ENCODE measurements at regions not wholly inside any gene's neighbourhood (a gene's known extent, or its start where the extent isn't known, plus 50 kb on each side); places are given as distances from the start of the nearest gene placed in this dataset.

DNA sequence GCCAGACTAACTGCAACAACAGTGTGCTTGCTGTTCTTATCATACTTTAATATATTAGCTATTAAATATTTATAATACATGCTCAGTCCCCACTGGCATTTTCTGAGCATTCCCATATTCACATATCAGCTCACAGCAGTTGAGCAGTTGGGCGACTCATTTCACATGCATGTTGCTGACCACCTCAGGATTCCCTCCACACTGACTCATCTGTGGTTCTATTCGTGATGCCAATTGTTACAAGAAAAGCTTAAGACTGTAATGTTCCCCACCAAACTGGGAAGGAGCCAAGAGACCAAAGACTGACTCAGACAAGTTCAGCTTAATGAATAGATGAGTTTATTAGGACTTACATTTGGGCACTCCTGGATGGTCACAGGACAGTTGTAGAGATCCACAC is 100.3 kb upstream of the KIF2B start:
- H3K36me3 ChIP-seq (ENCODE audit: control insufficient read depth in 3 of 3, insufficient read depth in 2 of 3, low read depth in 1 of 3, low read length in 3 of 3): no peaks in the 10 kb centered on the region
- H3K27me3 ChIP-seq (ENCODE audit: control insufficient read depth in 3 of 3, insufficient read depth in 3 of 3, low read length in 3 of 3): no peaks in the 10 kb centered on the region
- peaks cover 0 to 8% of the 10 kb centered on the region in 2 donors for H3K9me3 ChIP-seq (ENCODE audit: control insufficient read depth in 2 of 2, insufficient read depth in 1 of 2, low read depth in 1 of 2, low read length in 1 of 2)
- no peak overlapping the region for H3K4me3 ChIP-seq (ENCODE audit: low read depth in 1 of 3, low read length in 3 of 3)
- H3K27ac ChIP-seq (ENCODE audit: low read depth in 1 of 3, low read length in 2 of 3): no peak overlapping the region
- H3K4me1 ChIP-seq (ENCODE audit: control insufficient read depth in 3 of 3, insufficient read depth in 2 of 3, low read depth in 1 of 3, low read length in 2 of 3): no peaks in the 10 kb centered on the region
- no peak for FAIRE-seq
- 54 to 74% (median 61%) methylated on average over 2 of the region's 2 CpGs for WGBS, 3 donors
- DNase-seq: no peak

DNA sequence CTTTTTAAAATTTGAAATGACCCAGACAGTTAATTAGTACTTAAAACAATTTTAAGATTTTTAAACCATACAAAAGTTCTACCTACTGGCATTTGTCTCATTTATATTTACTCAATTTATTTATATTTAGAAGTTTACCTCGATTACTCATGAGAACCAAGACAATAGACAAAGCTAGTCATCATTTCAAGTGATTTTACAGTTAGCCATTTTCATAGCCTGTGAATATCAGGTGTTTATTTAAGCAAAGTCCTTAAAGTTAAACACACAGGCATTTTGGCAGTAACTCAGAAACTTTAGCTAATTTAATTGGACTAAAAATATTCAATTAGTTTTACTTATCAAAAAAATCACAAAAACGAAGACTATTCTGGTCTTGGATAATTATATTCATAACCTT is 101.6 kb upstream of the KIF2B start:
- H3K4me3 ChIP-seq (ENCODE audit: low read depth in 1 of 3, low read length in 3 of 3): no peak overlapping the region
- no peaks in the 10 kb centered on the region for H3K36me3 ChIP-seq (ENCODE audit: control insufficient read depth in 3 of 3, insufficient read depth in 2 of 3, low read depth in 1 of 3, low read length in 3 of 3)
- no peak overlapping the region for H3K27ac ChIP-seq (ENCODE audit: low read depth in 1 of 3, low read length in 2 of 3)
- DNase-seq (no peak), FAIRE-seq (no peak)
- no peaks in the 10 kb centered on the region for H3K27me3 ChIP-seq (ENCODE audit: control insufficient read depth in 3 of 3, insufficient read depth in 3 of 3, low read length in 3 of 3)
- H3K9me3 ChIP-seq (ENCODE audit: control insufficient read depth in 2 of 2, insufficient read depth in 1 of 2, low read depth in 1 of 2, low read length in 1 of 2): peaks cover 0 to 8% of the 10 kb centered on the region in 2 donors
- no peaks in the 10 kb centered on the region for H3K4me1 ChIP-seq (ENCODE audit: control insufficient read depth in 3 of 3, insufficient read depth in 2 of 3, low read depth in 1 of 3, low read length in 2 of 3)
- 33 to 40% (median 33%) methylated on average over 2 of the region's 2 CpGs for WGBS, 3 donors

DNA sequence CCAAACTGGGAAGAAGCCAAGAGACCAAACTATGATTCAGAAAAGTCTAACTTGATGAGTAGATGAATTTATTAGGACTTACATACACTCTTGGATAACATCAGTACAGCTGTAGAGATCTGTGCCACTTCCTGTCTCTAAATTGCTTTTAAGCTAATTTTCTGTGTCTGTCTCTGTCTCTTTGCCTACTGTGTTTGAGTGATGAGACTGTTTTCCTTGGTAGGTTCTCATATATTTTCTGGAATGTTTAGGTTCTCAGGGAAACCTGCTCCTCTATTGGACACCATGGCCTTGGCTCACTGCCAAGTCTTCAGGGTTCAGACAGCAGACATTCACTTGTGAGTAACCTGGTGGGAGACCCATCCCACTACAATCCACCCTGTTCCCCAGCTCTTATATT is 103.5 kb upstream of the KIF2B start:
- no peaks in the 10 kb centered on the region for H3K36me3 ChIP-seq (ENCODE audit: control insufficient read depth in 3 of 3, insufficient read depth in 2 of 3, low read depth in 1 of 3, low read length in 3 of 3)
- H3K27me3 ChIP-seq (ENCODE audit: control insufficient read depth in 3 of 3, insufficient read depth in 3 of 3, low read length in 3 of 3): no peaks in the 10 kb centered on the region
- DNase-seq (no peak), FAIRE-seq (no peak)
- H3K27ac ChIP-seq (ENCODE audit: low read depth in 1 of 3, low read length in 2 of 3): no peak overlapping the region
- H3K9me3 ChIP-seq (ENCODE audit: control insufficient read depth in 2 of 2, insufficient read depth in 1 of 2, low read depth in 1 of 2, low read length in 1 of 2): no peaks in the 10 kb centered on the region
- H3K4me1 ChIP-seq (ENCODE audit: control insufficient read depth in 3 of 3, insufficient read depth in 2 of 3, low read depth in 1 of 3, low read length in 2 of 3): no peaks in the 10 kb centered on the region
- no peak overlapping the region for H3K4me3 ChIP-seq (ENCODE audit: low read depth in 1 of 3, low read length in 3 of 3)

DNA sequence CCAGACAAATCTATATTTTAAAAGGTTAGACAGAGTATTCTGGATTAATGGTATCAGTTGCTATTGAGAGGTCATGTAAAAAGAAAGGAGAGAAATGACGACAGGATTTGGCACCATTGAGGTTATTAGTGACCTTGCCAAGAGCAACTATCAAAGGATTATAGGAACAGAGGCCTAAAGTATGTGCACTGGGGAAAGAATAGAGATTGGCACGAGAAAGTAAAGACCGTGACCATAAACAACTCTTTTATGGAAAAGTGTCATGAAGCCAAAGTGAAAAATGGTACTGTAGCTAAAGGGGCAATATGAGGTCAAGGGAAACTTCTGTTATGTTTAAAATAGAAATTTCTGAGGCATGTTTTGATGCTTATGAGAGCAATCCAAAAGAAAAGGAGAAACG is 115.2 kb upstream of the KIF2B start:
- Histone ChIP-seq H3K9me3 (ENCODE audit: control insufficient read depth in 2 of 2, insufficient read depth in 1 of 2, low read depth in 1 of 2, low read length in 1 of 2) (no peaks in the 10 kb centered on the region), H3K4me1 (ENCODE audit: control insufficient read depth in 3 of 3, insufficient read depth in 2 of 3, low read depth in 1 of 3, low read length in 2 of 3) (no peaks in the 10 kb centered on the region), H3K36me3 (ENCODE audit: control insufficient read depth in 3 of 3, insufficient read depth in 2 of 3, low read depth in 1 of 3, low read length in 3 of 3) (no peaks in the 10 kb centered on the region), H3K27ac (ENCODE audit: low read depth in 1 of 3, low read length in 2 of 3) (no peak overlapping the region), H3K27me3 (ENCODE audit: control insufficient read depth in 3 of 3, insufficient read depth in 3 of 3, low read length in 3 of 3) (no peaks in the 10 kb centered on the region), H3K4me3 (ENCODE audit: low read depth in 1 of 3, low read length in 3 of 3) (no peak overlapping the region)
- FAIRE-seq (no peak), DNase-seq (no peak)
- 78 to 88% (median 81%) methylated on average over 4 of the region's 4 CpGs for WGBS, 3 donors

DNA sequence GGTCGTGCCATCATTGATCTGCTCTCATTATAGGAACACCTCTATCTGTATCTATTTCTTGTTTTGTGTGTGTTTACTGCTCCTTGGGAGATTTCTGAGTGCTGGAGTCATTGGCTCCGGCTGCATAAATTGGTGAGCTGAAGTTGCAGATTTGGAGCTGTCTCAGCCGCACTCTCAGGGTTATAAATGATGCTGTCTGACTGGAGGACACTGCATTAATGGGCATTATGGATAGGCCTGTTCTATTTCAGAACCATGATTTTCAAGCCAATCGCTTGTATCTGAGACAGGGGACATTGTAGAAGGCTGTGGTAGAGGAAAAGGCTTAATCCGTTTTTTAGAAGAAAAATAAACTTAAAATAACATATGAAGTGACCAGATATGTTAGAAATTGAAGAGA is 126.4 kb upstream of the KIF2B start:
- no peak overlapping the region for H3K4me3 ChIP-seq (ENCODE audit: low read depth in 1 of 3, low read length in 3 of 3)
- H3K27ac ChIP-seq (ENCODE audit: low read depth in 1 of 3, low read length in 2 of 3): no peak overlapping the region
- DNase-seq: no peak
- H3K36me3 ChIP-seq (ENCODE audit: control insufficient read depth in 3 of 3, insufficient read depth in 2 of 3, low read depth in 1 of 3, low read length in 3 of 3): no peaks in the 10 kb centered on the region
- no peak for FAIRE-seq
- no peaks in the 10 kb centered on the region for H3K27me3 ChIP-seq (ENCODE audit: control insufficient read depth in 3 of 3, insufficient read depth in 3 of 3, low read length in 3 of 3)
- WGBS, 3 donors: 62 to 65% (median 65%) methylated on average over 5 of the region's 5 CpGs
- H3K9me3 ChIP-seq (ENCODE audit: control insufficient read depth in 2 of 2, insufficient read depth in 1 of 2, low read depth in 1 of 2, low read length in 1 of 2): no peaks in the 10 kb centered on the region
- no peaks in the 10 kb centered on the region for H3K4me1 ChIP-seq (ENCODE audit: control insufficient read depth in 3 of 3, insufficient read depth in 2 of 3, low read depth in 1 of 3, low read length in 2 of 3)

DNA sequence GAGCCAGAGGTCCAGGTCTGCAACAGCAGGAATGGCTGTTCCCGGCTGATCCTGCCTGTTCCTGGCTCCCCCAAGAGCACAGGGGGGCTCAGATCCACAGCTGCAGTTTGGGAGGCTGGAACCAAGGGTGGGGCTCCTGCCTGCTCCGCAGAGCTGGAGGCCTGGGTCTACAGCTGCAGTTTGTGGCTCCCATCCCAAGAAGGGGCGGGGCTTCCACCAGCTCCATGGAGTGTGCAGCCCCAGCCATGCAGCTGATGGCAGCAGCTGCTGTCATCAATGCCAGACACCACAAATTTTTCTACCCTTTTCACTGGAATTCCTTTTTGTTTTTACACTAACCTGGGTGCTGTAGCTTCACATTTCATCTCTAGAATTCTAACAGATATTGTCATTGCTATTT is 135.4 kb upstream of the KIF2B start:
- 55 to 59% (median 57%) methylated on average over 3 of the region's 3 CpGs for WGBS, 3 donors
- Histone ChIP-seq H3K4me3 (ENCODE audit: low read depth in 1 of 3, low read length in 3 of 3) (no peak overlapping the region), H3K4me1 (ENCODE audit: control insufficient read depth in 3 of 3, insufficient read depth in 2 of 3, low read depth in 1 of 3, low read length in 2 of 3) (no peaks in the 10 kb centered on the region), H3K36me3 (ENCODE audit: control insufficient read depth in 3 of 3, insufficient read depth in 2 of 3, low read depth in 1 of 3, low read length in 3 of 3) (no peaks in the 10 kb centered on the region), H3K27ac (ENCODE audit: low read depth in 1 of 3, low read length in 2 of 3) (no peak overlapping the region), H3K9me3 (ENCODE audit: control insufficient read depth in 2 of 2, insufficient read depth in 1 of 2, low read depth in 1 of 2, low read length in 1 of 2) (peaks cover 0 to 15% of the 10 kb centered on the region in 2 donors), H3K27me3 (ENCODE audit: control insufficient read depth in 3 of 3, insufficient read depth in 3 of 3, low read length in 3 of 3) (no peaks in the 10 kb centered on the region)
- DNase-seq (no peak), FAIRE-seq (no peak)

DNA sequence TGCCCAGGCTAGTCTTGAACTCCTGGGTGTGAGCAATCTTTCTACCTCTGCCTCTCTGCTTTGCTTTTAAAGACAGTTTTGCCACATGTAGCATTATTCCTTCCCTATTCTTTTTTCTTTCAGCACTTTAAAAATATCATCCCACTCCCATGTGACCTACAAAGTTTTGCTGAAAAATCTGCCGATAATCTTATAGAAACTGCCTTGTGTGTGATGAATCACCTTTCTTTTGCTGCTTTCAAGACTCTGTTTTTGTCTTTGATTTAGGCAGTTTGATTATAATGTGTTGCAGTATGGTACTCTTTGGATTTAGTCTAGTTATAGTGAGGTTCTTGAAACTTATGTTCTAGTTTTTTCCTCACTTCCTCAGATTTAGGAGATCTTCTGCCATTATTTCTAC is 142.0 kb upstream of the KIF2B start:
- FAIRE-seq: no peak
- WGBS, 3 donors: 91 to 95% (median 92%) methylated on average over 1 of the region's 1 CpG
- H3K4me3 ChIP-seq (ENCODE audit: low read depth in 1 of 3, low read length in 3 of 3): no peak overlapping the region
- no peaks in the 10 kb centered on the region for H3K36me3 ChIP-seq (ENCODE audit: control insufficient read depth in 3 of 3, insufficient read depth in 2 of 3, low read depth in 1 of 3, low read length in 3 of 3)
- no peak for DNase-seq
- no peaks in the 10 kb centered on the region for H3K4me1 ChIP-seq (ENCODE audit: control insufficient read depth in 3 of 3, insufficient read depth in 2 of 3, low read depth in 1 of 3, low read length in 2 of 3)
- no peaks in the 10 kb centered on the region for H3K9me3 ChIP-seq (ENCODE audit: control insufficient read depth in 2 of 2, insufficient read depth in 1 of 2, low read depth in 1 of 2, low read length in 1 of 2)
- H3K27me3 ChIP-seq (ENCODE audit: control insufficient read depth in 3 of 3, insufficient read depth in 3 of 3, low read length in 3 of 3): no peaks in the 10 kb centered on the region
- H3K27ac ChIP-seq (ENCODE audit: low read depth in 1 of 3, low read length in 2 of 3): no peak overlapping the region

DNA sequence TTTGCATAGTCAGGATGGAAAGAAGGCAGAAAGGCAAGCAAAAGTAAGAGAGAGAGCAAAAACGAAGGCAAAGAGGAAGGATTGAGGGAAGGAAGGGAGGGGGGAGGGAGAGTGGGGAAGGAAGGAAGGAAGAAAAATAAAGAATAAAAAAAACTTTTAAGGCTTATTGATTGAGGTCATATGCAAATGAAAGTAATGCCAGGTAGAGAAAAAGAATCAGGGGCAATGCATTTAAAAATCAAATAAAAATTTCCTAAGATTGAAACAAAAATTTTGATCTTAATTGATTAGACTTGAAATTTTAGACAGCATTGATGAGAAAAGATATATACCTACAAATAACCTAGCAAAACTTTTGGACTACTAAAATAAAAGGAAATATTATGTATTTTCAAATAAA is 153.9 kb upstream of the KIF2B start:
- no peak overlapping the region for H3K27ac ChIP-seq (ENCODE audit: low read depth in 1 of 3, low read length in 2 of 3)
- no peak overlapping the region for H3K4me3 ChIP-seq (ENCODE audit: low read depth in 1 of 3, low read length in 3 of 3)
- WGBS, 3 donors: 52 to 64% (median 60%) methylated on average over 1 of the region's 1 CpG
- H3K9me3 ChIP-seq (ENCODE audit: control insufficient read depth in 2 of 2, insufficient read depth in 1 of 2, low read depth in 1 of 2, low read length in 1 of 2): peaks cover 0 to 17% of the 10 kb centered on the region in 2 donors
- H3K36me3 ChIP-seq (ENCODE audit: control insufficient read depth in 3 of 3, insufficient read depth in 2 of 3, low read depth in 1 of 3, low read length in 3 of 3): no peaks in the 10 kb centered on the region
- no peak for FAIRE-seq
- no peaks in the 10 kb centered on the region for H3K27me3 ChIP-seq (ENCODE audit: control insufficient read depth in 3 of 3, insufficient read depth in 3 of 3, low read length in 3 of 3)
- no peak for DNase-seq
- no peaks in the 10 kb centered on the region for H3K4me1 ChIP-seq (ENCODE audit: control insufficient read depth in 3 of 3, insufficient read depth in 2 of 3, low read depth in 1 of 3, low read length in 2 of 3)

DNA sequence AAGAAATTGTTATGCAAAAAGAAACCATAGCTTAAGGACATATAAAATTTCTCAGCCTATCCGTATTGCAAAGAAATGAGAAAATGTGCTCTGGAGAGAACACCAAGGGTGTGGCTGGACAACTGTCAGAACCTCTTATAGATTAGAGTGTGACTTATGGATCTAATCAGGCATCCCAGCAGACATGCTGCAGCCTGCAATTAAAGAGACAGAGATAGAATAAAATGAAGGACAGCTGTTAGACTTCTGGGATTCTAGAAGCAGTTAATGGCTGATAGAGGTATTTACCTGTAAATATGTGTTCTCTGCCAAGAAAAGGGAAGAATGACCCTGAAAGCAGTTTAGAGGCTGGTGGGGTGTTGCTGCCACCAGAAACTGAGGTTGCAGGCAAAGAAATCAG is 160.1 kb upstream of the KIF2B start:
- Histone ChIP-seq H3K27ac (ENCODE audit: low read depth in 1 of 3, low read length in 2 of 3) (no peak overlapping the region), H3K9me3 (ENCODE audit: control insufficient read depth in 2 of 2, insufficient read depth in 1 of 2, low read depth in 1 of 2, low read length in 1 of 2) (peaks cover 0 to 12% of the 10 kb centered on the region in 2 donors), H3K27me3 (ENCODE audit: control insufficient read depth in 3 of 3, insufficient read depth in 3 of 3, low read length in 3 of 3) (no peaks in the 10 kb centered on the region), H3K4me3 (ENCODE audit: low read depth in 1 of 3, low read length in 3 of 3) (no peak overlapping the region), H3K36me3 (ENCODE audit: control insufficient read depth in 3 of 3, insufficient read depth in 2 of 3, low read depth in 1 of 3, low read length in 3 of 3) (no peaks in the 10 kb centered on the region), H3K4me1 (ENCODE audit: control insufficient read depth in 3 of 3, insufficient read depth in 2 of 3, low read depth in 1 of 3, low read length in 2 of 3) (no peaks in the 10 kb centered on the region)
- DNase-seq (no peak), FAIRE-seq (no peak)
- 73 to 84% (median 76%) methylated on average over 1 of the region's 1 CpG for WGBS, 3 donors

Data from small intestine (tissue), 7 donors.